Lung (tissue), 11 donors: ENCODE measurements at regions not wholly inside any gene's neighbourhood (a gene's known extent, or its start where the extent isn't known, plus 50 kb on each side); places are given as distances from the start of the nearest gene placed in this dataset.

ENCODE experiments used
- ATAC-seq: fragments of 200-7000 bp; cut with Tn5 transposase; one replicate; pipeline ENCODE4 v1.9.1; 2020; ENCODE audit warnings: moderate number of reproducible peaks; ENCODE audit not compliant: insufficient read depth, low FRiP score
- DNase-seq, 3 donors: peaks; one replicate each; pipeline ENCODE4 v3.0.0-alpha.2; 2013 to 2017
- H3K27ac ChIP-seq, 2 donors: one replicate each; pipeline ENCODE4 v1.5.1; 2013; ENCODE audit warnings: mild to moderate bottlenecking in 2 of 2, moderate library complexity in 2 of 2, control low read depth in 1 of 2, inconsistent platforms in 1 of 2, low read depth in 1 of 2, low read length in 1 of 2
- H3K27me3 ChIP-seq, 3 donors: one replicate each; pipeline ENCODE4 v1.5.1; 2013; ENCODE audit warnings: low read length in 2 of 3; ENCODE audit not compliant: control insufficient read depth in 3 of 3, insufficient read depth in 3 of 3
- H3K36me3 ChIP-seq, 4 donors: one replicate each; pipeline ENCODE4 v1.5.1; 2013; ENCODE audit warnings: low read length in 4 of 4, mild to moderate bottlenecking in 1 of 4, moderate library complexity in 1 of 4; ENCODE audit not compliant: control insufficient read depth in 4 of 4, insufficient read depth in 4 of 4
- H3K4me1 ChIP-seq, 5 donors: one replicate each; pipeline ENCODE4 v1.5.1; 2013; ENCODE audit warnings: low read length in 5 of 5, mild to moderate bottlenecking in 2 of 5, moderate library complexity in 1 of 5; ENCODE audit not compliant: control insufficient read depth in 5 of 5, insufficient read depth in 5 of 5
- H3K4me3 ChIP-seq: one replicate; pipeline ENCODE4 v1.5.1; 2013; ENCODE audit warnings: mild to moderate bottlenecking, control low read depth, moderate library complexity
- H3K9ac ChIP-seq, 2 donors: one replicate each; pipeline ENCODE4 v1.5.1; 2013; ENCODE audit warnings: low read length in 2 of 2, control low read depth in 1 of 2; ENCODE audit not compliant: insufficient read depth in 1 of 2
- H3K9me3 ChIP-seq, 4 donors: one replicate each; pipeline ENCODE4 v1.5.1; 2013; ENCODE audit warnings: low read length in 3 of 4, mild to moderate bottlenecking in 1 of 4, moderate library complexity in 1 of 4; ENCODE audit not compliant: control insufficient read depth in 4 of 4, insufficient read depth in 3 of 4
- WGBS, 2 donors: extraction: QIAGEN DNeasy Blood & Tissue Kit; methylation state at CpG; one replicate each; pipeline ENCODE4 v1.1.7; 2013; 5-methylcytosine and 5-hydroxymethylcytosine counted together
- TF ChIP-seq, protein P1 (sequence below): IDR thresholded peaks from 2 replicates; pipeline ENCODE4 v1.5.1; 2012; ENCODE audit warnings: mild to moderate bottlenecking; ENCODE audit errors: control extremely low read depth, extremely low read depth
- donor health status: control.
- donor health status: control.
- donor health status: Bipolar disorder and iron deficiency.
- donor health status: healthy.
- donor health status: DM: yes; HTN: yes; CAD: no.

DNA sequence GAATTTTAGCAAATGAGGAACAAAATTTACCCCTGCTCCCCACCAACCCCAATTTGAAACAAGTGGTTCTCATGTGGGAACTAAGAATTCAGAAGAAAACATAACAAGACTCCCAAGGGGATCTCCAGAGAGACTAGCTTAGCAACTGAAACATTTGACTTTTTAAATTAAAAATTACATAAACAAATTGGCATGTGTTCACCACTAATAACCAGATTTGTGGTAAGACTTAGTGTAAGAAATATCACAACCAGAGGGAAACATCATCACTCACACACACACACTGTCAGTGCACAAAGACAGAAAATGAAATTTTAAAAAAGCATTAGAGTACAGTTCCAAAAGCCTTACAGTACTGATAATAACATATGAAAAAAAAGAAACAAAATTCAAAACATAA lies 348.8 kb downstream of the CGGBP1 start:
- no peak overlapping the region for H3K4me3 ChIP-seq
- no peaks in the 10 kb centered on the region for H3K4me1 ChIP-seq
- no peak overlapping the region for H3K27ac ChIP-seq
- no peaks in the 10 kb centered on the region for H3K36me3 ChIP-seq
- no peaks in the 10 kb centered on the region for H3K27me3 ChIP-seq
- H3K9me3 ChIP-seq, result peaks cover 0 to 2% (median 0%) of the 10 kb centered on the region in 4 donors
- TF ChIP-seq, protein P1, sequence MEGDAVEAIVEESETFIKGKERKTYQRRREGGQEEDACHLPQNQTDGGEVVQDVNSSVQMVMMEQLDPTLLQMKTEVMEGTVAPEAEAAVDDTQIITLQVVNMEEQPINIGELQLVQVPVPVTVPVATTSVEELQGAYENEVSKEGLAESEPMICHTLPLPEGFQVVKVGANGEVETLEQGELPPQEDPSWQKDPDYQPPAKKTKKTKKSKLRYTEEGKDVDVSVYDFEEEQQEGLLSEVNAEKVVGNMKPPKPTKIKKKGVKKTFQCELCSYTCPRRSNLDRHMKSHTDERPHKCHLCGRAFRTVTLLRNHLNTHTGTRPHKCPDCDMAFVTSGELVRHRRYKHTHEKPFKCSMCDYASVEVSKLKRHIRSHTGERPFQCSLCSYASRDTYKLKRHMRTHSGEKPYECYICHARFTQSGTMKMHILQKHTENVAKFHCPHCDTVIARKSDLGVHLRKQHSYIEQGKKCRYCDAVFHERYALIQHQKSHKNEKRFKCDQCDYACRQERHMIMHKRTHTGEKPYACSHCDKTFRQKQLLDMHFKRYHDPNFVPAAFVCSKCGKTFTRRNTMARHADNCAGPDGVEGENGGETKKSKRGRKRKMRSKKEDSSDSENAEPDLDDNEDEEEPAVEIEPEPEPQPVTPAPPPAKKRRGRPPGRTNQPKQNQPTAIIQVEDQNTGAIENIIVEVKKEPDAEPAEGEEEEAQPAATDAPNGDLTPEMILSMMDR, result no peak
- DNase-seq (no peak), ATAC-seq (no peak)
- H3K9ac ChIP-seq, result no peak overlapping the region

DNA sequence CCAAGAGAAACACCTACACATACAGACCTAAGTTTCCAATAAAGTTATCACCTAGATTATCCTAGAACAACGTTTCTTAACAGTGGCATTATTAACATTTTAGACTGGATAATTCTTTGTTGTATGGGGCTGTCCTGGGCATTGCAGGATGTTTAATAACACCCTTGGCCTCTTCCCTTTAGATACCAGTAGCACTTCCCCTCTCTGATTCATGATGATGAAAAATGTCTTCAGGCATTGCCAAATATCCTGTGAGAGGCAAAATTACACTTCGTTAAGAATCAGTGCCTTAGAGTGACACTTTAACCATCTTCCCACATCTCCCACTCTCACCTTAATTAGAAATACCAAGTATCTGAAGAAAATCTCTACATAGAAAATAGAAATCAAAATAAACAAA lies 352.6 kb downstream of the CGGBP1 start:
- Histone ChIP-seq H3K27me3 (no peaks in the 10 kb centered on the region), H3K36me3 (no peaks in the 10 kb centered on the region), H3K9me3 (peaks cover 0 to 2% (median 0%) of the 10 kb centered on the region in 4 donors), H3K4me1 (no peaks in the 10 kb centered on the region), H3K4me3 (no peak overlapping the region), H3K9ac (no peak overlapping the region), H3K27ac (no peak overlapping the region)
- no peak for ATAC-seq
- DNase-seq, result no peak
- TF ChIP-seq, protein P1, result no peak
- 35 to 44% methylated on average over 2 of the region's 2 CpGs for WGBS, 2 donors

DNA sequence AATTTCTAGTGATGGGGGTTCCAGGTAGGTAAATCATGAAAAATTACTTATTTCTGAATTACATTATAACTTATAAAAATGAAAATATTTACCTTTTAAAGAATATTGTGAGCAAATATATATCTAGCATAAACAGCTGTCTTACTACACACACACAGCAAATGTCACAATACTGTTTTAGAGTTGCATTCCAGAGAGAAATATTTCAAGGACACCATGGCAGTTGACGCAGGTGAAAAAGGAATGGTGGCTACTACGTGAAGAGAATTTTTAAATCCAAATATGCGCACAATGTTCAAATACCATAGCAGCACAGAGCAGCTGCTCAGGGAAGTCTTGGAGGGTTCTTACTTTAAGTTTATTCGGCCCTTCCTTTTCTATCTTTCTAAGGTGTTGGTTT lies 356.2 kb downstream of the CGGBP1 start:
- no peak overlapping the region for H3K4me3 ChIP-seq
- DNase-seq (no peak), ATAC-seq (no peak)
- H3K36me3 ChIP-seq, result no peaks in the 10 kb centered on the region
- no peak overlapping the region for H3K27ac ChIP-seq
- H3K9ac ChIP-seq, result no peak overlapping the region
- no peaks in the 10 kb centered on the region for H3K27me3 ChIP-seq
- peaks cover 0 to 2% (median 0%) of the 10 kb centered on the region in 4 donors for H3K9me3 ChIP-seq
- TF ChIP-seq, protein P1, result no peak
- no peaks in the 10 kb centered on the region for H3K4me1 ChIP-seq
- 83 to 89% methylated on average over 4 of the region's 4 CpGs for WGBS, 2 donors

DNA sequence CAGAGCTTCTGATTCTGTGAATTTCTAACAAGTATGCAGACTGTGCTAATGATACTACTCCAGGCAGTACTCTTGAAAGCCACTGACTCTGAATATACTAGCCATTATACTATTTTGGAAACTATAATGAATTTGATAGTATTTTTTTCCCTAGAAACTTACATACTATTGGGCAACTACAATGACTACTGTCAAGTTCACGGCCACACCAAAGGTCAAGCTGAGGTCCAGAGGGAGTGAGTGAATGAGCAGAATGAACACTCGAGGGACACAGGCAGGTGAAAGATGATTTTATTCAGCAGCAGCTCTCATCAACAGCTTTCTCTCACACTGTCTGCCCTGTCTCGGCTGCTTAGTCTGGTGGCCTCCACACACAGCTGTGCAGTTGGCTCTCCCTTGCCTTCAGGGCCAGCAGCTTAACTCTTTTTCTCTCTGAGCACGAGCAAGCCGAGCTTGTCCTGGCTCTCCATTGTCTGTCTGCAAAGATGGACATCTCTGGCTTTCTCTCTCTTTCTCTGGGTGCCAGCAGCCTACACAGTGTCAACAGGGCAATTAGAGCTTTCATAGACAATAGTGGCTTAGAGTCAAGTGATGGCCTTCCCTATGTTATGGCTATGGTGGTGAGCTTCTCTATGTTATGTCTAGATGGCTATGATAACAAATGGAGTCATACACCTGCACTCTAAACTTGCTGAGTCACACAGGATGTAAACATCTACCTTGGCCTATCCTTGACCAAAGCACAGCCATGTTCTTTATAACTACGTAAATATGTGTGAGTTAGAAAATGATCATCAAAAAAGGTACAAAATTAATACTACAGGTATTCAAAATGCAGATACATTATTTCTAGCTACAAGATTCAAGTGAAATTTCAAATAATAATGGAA lies 362.4 kb downstream of the CGGBP1 start:
- DNase-seq, result no peak

More for the DNA sequence above, 362.4 kb downstream of the CGGBP1 start:
- H3K4me1 ChIP-seq, result no peaks in the 10 kb centered on the region
- 80 to 87% methylated on average over 6 of the region's 6 CpGs for WGBS, 2 donors
- no peak overlapping the region for H3K27ac ChIP-seq
- no peaks in the 10 kb centered on the region for H3K9me3 ChIP-seq
- no peaks in the 10 kb centered on the region for H3K36me3 ChIP-seq
- H3K4me3 ChIP-seq, result no peak overlapping the region
- TF ChIP-seq, protein P1, result no peak
- no peak for ATAC-seq
- no peak overlapping the region for H3K9ac ChIP-seq
- H3K27me3 ChIP-seq, result no peaks in the 10 kb centered on the region
